ENCODE measurements at regions not wholly inside any gene's neighbourhood (a gene's known extent, or its start where the extent isn't known, plus 50 kb on each side); places are given as distances from the start of the nearest gene placed in this dataset.
A peak's percentile ranks its signal among the peaks of the same experiment; 100 is the strongest.

DNA sequence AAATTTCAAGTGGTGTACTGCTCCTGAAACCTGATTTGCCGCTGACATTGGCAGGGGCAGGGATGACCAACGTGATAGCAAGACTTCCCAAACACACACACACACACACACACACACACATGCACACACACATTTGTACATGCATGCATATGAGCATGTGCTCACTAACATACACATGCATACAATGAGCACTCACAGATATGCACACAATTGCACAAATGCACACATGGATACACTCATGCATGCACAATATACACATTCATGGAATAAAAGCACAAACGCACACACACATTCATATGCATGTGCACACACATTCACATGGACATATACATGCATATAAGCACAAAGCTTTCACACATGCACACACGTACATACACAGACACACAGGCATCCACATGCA is 181.2 kb upstream of the ZNF618 start:
- Histone ChIP-seq H3K9me3 (ENCODE audit: control insufficient read depth, insufficient read depth, low read depth, low read length) (no peaks in the 10 kb centered on the region), H4K20me1 (ENCODE audit: control insufficient read depth, extremely low read depth, insufficient read depth, low read length) (no peaks in the 10 kb centered on the region), H2AFZ (ENCODE audit: low read length) (no peak overlapping the region), H3K79me2 (ENCODE audit: control insufficient read depth, insufficient read depth, low read length) (no peaks in the 10 kb centered on the region), H3K4me2 (ENCODE audit: extremely low read depth, insufficient read depth, low read length) (no peak overlapping the region), H3K27ac (ENCODE audit: insufficient read depth, low read length) (no peak overlapping the region), H3K27me3 (ENCODE audit: control insufficient read depth, insufficient read depth, low read length) (peaks cover 5% of the 10 kb centered on the region), H3K36me3 (ENCODE audit: control insufficient read depth, insufficient read depth, low read length) (no peaks in the 10 kb centered on the region), H3K9ac (ENCODE audit: insufficient read depth, low read length) (no peak overlapping the region), H3K4me3 (replicated peaks in 1 of 4; ENCODE audit: control extremely low read depth in 1 of 4, insufficient read depth in 1 of 4, low read depth in 3 of 4, low read length in 4 of 4) (no peak overlapping the region), H3K4me1 (ENCODE audit: control insufficient read depth, extremely low read depth, insufficient read depth, low read length) (no peaks in the 10 kb centered on the region)
- TF ChIP-seq, protein P1, sequence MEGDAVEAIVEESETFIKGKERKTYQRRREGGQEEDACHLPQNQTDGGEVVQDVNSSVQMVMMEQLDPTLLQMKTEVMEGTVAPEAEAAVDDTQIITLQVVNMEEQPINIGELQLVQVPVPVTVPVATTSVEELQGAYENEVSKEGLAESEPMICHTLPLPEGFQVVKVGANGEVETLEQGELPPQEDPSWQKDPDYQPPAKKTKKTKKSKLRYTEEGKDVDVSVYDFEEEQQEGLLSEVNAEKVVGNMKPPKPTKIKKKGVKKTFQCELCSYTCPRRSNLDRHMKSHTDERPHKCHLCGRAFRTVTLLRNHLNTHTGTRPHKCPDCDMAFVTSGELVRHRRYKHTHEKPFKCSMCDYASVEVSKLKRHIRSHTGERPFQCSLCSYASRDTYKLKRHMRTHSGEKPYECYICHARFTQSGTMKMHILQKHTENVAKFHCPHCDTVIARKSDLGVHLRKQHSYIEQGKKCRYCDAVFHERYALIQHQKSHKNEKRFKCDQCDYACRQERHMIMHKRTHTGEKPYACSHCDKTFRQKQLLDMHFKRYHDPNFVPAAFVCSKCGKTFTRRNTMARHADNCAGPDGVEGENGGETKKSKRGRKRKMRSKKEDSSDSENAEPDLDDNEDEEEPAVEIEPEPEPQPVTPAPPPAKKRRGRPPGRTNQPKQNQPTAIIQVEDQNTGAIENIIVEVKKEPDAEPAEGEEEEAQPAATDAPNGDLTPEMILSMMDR (conservative IDR thresholded peaks at IDR 0.05 in 1 of 2, IDR thresholded peaks at IDR 0.05 in 1 of 2; ENCODE audit: low read depth in 1 of 2, low read length in 2 of 2) = no peak
- TF ChIP-seq EZH2 (IDR thresholded peaks at IDR 0.05; ENCODE audit: low read length, missing control alignments) = no peak
- no peak for DNase-seq (ENCODE audit: low read depth in 2 of 2)

GRCh38 chr9:113695440-113695851 is 180.7 kb upstream of the ZNF618 start:
- Histone ChIP-seq H3K4me3 (replicated peaks in 1 of 4; ENCODE audit: control extremely low read depth in 1 of 4, insufficient read depth in 1 of 4, low read depth in 3 of 4, low read length in 4 of 4) (no peak overlapping the region), H3K9ac (ENCODE audit: insufficient read depth, low read length) (no peak overlapping the region), H3K4me1 (ENCODE audit: control insufficient read depth, extremely low read depth, insufficient read depth, low read length) (no peaks in the 10 kb centered on the region), H3K79me2 (ENCODE audit: control insufficient read depth, insufficient read depth, low read length) (no peaks in the 10 kb centered on the region), H3K27ac (ENCODE audit: insufficient read depth, low read length) (no peak overlapping the region), H3K4me2 (ENCODE audit: extremely low read depth, insufficient read depth, low read length) (no peak overlapping the region), H2AFZ (ENCODE audit: low read length) (no peak overlapping the region), H3K9me3 (ENCODE audit: control insufficient read depth, insufficient read depth, low read depth, low read length) (no peaks in the 10 kb centered on the region), H3K27me3 (ENCODE audit: control insufficient read depth, insufficient read depth, low read length) (peaks cover under 1% of the 10 kb centered on the region), H4K20me1 (ENCODE audit: control insufficient read depth, extremely low read depth, insufficient read depth, low read length) (no peaks in the 10 kb centered on the region), H3K36me3 (ENCODE audit: control insufficient read depth, insufficient read depth, low read length) (no peaks in the 10 kb centered on the region)
- DNase-seq (ENCODE audit: low read depth in 2 of 2) = peak in 1 of 2 donors; percentile 47
- TF ChIP-seq EZH2 (IDR thresholded peaks at IDR 0.05; ENCODE audit: low read length, missing control alignments) = no peak
- TF ChIP-seq, protein P1 (conservative IDR thresholded peaks at IDR 0.05 in 1 of 2, IDR thresholded peaks at IDR 0.05 in 1 of 2; ENCODE audit: low read depth in 1 of 2, low read length in 2 of 2) = no peak

- H3K36me3 ChIP-seq (ENCODE audit: control insufficient read depth, insufficient read depth, low read length) = no peaks in the 10 kb centered on the region
- no peak overlapping the region for H3K4me3 ChIP-seq (replicated peaks in 1 of 4; ENCODE audit: control extremely low read depth in 1 of 4, insufficient read depth in 1 of 4, low read depth in 3 of 4, low read length in 4 of 4)
- H3K79me2 ChIP-seq (ENCODE audit: control insufficient read depth, insufficient read depth, low read length) = no peaks in the 10 kb centered on the region
- no peaks in the 10 kb centered on the region for H3K4me1 ChIP-seq (ENCODE audit: control insufficient read depth, extremely low read depth, insufficient read depth, low read length)
- no peaks in the 10 kb centered on the region for H3K27me3 ChIP-seq (ENCODE audit: control insufficient read depth, insufficient read depth, low read length)
- H3K9ac ChIP-seq (ENCODE audit: insufficient read depth, low read length) = no peak overlapping the region
- no peaks in the 10 kb centered on the region for H4K20me1 ChIP-seq (ENCODE audit: control insufficient read depth, extremely low read depth, insufficient read depth, low read length)
- DNase-seq (ENCODE audit: low read depth in 2 of 2) = no peak
- H3K9me3 ChIP-seq (ENCODE audit: control insufficient read depth, insufficient read depth, low read depth, low read length) = no peaks in the 10 kb centered on the region
- no peak overlapping the region for H3K27ac ChIP-seq (ENCODE audit: insufficient read depth, low read length)
- no peak overlapping the region for H2AFZ ChIP-seq (ENCODE audit: low read length)
- H3K4me2 ChIP-seq (ENCODE audit: extremely low read depth, insufficient read depth, low read length) = no peak overlapping the region
- TF ChIP-seq, protein P1 (conservative IDR thresholded peaks at IDR 0.05 in 1 of 2, IDR thresholded peaks at IDR 0.05 in 1 of 2; ENCODE audit: low read depth in 1 of 2, low read length in 2 of 2) = no peak
- TF ChIP-seq EZH2 (IDR thresholded peaks at IDR 0.05; ENCODE audit: low read length, missing control alignments) = no peak
Observed at GRCh38 chr9:113695901-113696300, 180.2 kb upstream of the ZNF618 start.

Data from fibroblast of lung (primary cell).